ENCODE measurements at regions not wholly inside any gene's neighbourhood (a gene's known extent, or its start where the extent isn't known, plus 50 kb on each side); places are given as distances from the start of the nearest gene placed in this dataset.
"Not testable (repeated sequence)": the region's sequence is repeated elsewhere in the genome, so short reads cannot be mapped to it uniquely, and the experiment has no call there.

DNA sequence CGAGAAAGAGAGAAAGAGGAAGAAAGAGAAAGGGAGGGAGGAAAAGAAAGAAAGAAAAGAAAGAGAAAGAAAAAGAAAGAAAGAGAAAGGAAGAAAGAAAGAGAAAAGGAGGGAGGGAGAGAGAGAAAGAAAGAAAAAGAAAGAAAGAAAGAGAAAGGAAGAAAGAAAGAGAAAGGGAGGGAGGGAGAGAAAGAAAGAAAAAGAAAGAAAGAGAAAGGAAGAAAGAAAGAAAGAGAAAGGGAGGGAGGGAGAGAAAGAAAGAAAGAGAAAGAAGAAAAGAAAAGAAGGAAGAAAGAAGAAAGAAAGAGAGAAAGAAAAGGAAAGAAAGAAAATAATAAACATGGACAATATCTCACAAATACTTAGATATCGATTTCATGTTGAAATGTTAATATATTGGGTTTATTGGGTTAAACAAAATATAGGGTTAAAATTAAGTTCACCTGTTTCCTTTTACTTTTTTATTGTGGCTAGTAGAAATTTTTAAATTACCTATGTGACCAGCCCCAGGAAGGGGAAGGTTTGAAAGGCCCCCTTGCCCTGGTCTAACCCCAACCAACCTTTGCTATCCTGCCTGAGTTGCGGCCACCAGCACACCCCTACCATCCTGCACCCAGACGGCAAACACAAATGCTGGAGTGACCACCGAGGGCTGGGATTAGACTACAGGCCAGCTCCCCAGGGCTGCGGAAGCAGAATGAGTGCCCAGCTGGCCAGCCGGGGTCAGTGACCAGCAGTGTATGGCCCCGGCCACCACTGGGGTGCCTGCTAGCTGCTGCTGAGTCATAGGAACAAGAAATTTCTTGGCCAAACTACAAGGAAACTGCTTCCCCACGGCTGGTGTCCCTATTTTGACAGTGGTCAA, 81.0 kb upstream of the FGF3 start:
- in situ Hi-C loops (cut with HindIII; ENCODE audit: low pct_ligation_motif_present, low pct_unique_long_range_greater_than_20kb, low sequenced_read_pairs) = no loop called here
- no peak for DNase-seq

DNA sequence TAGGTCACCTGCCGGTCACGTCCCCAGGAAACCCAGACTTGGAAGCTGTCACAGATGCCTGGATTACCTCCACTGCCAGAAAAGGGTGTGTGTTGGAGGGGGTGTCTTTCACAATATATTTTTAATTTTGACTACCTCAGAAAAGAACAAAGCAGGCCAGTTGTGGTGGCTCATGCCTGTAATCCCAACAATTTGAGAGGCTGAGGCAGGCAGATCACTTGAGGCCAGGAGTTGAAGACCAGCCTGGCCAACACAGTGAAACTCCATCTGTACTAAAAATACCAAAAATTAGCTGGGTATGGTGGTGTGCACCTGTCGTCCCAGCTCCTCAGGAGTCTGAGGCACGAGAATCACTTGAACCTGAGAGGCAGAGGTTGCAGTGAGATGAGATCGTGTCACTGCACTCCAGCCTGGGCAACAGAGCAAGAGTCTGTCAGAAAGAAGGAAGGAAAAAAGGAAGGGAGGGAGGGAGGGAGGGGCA, 81.6 kb upstream of the FGF3 start:
- DNase-seq; in situ Hi-C loops (cut with HindIII; ENCODE audit: low pct_ligation_motif_present, low pct_unique_long_range_greater_than_20kb, low sequenced_read_pairs): not testable (repeated sequence)

DNA sequence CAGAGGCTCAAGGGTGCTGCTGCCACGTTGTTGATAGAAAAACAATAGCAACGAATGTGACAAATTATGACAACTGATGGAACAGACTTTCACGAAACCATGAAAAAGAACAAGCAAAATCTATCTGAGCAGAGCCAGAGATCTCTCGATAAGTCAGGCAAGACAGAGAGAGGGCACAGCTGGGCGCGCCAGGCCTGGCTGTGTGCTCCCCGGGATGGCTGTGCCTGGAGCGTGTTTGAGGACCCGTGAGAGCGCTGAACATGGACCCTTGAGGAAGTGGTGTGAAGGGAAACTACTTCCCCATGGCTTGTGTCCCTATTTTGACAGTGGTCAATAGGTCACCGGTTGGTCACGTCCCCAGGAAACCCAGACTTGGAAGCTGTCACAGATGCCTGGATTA, 83.1 kb upstream of the FGF3 start:
- DNase-seq = no peak
- in situ Hi-C loops (cut with HindIII; ENCODE audit: low pct_ligation_motif_present, low pct_unique_long_range_greater_than_20kb, low sequenced_read_pairs) = no loop called here

DNA sequence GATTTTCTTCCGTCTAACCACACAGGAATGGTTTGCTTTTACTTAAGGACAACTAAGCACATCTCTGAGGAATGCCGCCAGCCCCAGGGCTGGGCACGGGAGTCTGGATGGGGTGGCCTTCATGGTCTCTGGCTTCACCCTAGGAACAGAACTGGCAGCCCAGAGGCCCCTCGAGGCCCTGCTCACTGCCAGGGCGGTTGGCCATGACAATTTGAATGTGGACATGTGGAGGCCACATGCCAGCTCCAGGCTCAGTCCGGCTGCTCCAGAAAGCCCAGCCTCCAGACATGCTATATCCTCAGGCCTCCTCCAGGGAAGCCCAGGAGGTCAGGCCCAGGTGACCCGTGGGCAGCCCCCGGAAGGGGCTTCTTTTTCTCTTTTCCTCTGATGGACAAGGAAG, 84.0 kb upstream of the FGF3 start:
- no peak for DNase-seq
- in situ Hi-C loops (cut with HindIII; ENCODE audit: low pct_ligation_motif_present, low pct_unique_long_range_greater_than_20kb, low sequenced_read_pairs) = no loop called here

DNA sequence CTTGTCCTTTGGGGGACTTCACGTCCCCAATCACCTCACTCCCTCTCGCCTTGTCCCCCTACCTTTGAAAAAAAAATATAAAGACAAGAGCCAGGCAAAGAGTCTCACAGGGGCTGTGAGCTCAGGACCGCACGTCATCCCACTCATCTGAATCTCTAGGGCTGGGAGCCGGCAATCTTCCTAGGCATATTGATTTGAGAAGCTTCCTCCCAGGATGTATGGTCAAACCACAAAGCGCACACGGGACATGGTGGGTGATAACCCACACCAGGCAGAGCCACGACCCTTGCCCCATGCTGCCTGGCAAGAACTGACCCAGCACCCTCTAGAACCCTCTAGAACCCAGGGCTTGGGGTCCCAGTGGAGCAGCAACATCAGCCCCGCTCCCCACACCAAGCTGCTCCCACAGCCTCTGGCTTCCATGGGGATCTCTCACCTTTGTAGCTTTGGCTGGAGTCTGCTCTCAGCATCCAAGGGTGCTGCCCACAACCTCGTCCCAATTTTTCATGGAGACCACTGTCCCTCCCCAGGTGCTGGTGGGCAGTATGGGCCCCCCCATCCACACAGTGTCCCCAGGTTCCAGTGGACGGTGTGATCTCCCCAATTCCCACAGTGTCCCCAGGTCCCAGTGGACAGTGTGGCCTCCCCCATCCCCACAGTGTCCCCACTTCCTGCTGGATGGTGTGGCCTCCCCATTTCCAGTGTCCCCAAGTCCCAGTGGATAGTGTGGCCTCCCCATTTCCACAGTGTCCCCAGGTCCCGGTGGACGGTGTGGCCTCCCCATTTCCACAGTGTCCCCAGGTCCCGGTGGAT, 85.2 kb upstream of the FGF3 start:
- DNase-seq = no peak
- in situ Hi-C loops (cut with HindIII; ENCODE audit: low pct_ligation_motif_present, low pct_unique_long_range_greater_than_20kb, low sequenced_read_pairs) = no loop called here

DNA sequence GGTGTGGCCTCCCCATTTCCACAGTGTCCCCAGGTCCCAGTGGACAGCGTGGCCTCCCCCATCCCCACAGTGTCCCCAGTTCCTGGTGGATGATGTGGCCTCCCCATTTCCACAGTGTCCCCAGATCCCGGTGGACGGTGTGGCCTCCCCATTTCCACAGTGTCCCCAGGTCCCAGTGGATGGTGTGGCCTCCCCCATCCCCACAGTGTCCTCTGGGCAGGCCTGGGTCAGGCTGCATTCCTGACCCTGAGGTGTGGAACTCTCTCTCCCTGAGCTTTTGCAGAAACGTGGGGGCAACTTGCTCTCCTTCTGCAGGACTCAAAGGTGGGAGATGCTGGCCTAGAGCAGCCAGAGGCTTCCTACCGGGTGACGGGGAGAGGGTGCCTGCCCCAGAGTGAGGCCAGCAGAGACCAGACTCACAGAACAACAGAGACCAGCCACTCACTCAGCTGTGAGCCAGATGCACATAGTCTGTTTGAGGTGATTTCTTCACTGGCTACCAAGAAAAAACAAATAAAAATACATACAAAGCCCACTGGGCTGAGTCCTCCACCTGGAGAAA, 85.8 kb upstream of the FGF3 start:
- in situ Hi-C loops (cut with HindIII; ENCODE audit: low pct_ligation_motif_present, low pct_unique_long_range_greater_than_20kb, low sequenced_read_pairs) = no loop called here
- no peak for DNase-seq

DNA sequence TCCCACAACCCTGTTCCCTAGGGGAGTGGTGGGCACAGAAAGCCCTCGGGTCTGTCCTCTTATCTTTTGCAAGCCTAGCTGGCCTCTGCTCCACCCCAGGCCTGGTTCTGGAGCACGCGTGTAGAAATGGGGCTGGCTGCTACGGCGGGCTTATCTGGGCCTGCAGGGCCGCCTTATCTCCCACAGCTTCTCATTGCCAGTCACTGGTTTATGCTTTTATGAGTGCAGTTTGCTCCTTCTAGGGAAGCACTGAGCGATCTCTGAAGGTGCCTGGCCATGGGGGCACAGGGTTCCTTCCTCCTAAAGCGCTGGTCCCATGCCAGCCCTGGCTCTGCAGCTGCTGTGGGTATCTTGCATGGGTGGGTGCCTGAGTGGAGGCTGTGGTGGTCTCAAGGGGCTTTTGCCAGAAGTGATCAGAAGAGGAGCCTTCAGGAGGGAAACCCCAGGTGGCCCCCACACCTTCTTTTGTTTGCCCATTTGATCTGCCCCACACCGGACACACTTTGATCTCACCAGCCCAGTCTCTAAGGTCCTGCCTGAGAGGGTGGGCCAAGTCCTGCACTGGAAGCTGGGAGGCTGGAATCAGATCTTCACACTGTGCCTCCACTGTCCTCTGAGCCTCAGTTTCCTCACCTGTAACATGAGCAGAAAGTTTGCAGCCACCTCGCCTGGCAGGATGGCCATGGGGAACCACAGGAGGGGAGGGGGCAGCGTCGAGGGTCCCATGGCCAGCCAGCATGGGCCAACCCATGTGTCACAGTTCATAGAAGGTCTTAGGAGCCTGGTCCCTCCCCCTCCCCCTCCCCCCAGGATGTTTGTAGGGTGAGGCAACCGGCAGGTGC, 86.6 kb upstream of the FGF3 start:
- DNase-seq = no peak
- in situ Hi-C loops (cut with HindIII; ENCODE audit: low pct_ligation_motif_present, low pct_unique_long_range_greater_than_20kb, low sequenced_read_pairs) = no loop called here

DNA sequence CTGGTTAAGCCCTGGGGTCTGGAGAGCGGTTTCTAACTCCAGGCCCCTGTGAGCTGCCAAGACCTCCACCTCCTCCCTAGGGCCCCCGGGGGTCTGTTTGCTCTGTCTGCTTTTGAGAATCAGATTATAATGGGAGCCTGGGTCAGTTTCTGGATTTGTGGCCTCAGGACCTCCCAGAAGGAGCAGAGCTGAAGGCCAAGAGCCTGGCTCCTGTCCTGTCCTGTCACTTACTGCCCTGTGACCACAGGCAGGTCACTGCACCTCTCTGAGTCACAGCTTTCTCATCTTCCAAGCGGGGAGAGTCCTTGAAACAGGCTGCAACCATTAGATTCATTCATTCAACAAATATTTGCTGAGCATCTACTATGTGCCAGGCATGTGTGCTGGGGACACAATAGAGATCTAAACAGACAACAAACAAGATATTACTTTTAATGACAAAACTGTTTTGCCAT, 87.3 kb upstream of the FGF3 start:
- DNase-seq = no peak
- in situ Hi-C loops (cut with HindIII; ENCODE audit: low pct_ligation_motif_present, low pct_unique_long_range_greater_than_20kb, low sequenced_read_pairs) = no loop called here

DNA sequence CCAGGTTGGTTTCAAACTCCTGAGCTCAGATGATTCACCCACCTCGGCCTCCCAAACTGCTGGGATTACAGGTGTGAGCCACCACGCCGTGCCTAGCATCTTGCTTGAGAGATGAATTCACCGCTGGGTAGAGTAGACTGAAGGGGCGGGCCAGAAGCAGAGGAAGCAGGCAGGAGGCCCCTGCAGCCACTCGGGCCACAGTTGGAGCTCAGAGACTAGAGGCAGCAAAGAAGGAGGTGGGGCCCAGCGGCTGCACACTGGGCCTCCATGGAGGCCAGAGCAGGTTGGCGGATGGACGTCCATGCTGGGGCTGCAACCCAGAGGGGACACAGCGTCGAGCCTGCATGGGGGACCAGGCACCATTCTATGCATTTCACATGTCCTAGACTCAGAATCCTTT, 88.4 kb upstream of the FGF3 start:
- DNase-seq = no peak

DNA sequence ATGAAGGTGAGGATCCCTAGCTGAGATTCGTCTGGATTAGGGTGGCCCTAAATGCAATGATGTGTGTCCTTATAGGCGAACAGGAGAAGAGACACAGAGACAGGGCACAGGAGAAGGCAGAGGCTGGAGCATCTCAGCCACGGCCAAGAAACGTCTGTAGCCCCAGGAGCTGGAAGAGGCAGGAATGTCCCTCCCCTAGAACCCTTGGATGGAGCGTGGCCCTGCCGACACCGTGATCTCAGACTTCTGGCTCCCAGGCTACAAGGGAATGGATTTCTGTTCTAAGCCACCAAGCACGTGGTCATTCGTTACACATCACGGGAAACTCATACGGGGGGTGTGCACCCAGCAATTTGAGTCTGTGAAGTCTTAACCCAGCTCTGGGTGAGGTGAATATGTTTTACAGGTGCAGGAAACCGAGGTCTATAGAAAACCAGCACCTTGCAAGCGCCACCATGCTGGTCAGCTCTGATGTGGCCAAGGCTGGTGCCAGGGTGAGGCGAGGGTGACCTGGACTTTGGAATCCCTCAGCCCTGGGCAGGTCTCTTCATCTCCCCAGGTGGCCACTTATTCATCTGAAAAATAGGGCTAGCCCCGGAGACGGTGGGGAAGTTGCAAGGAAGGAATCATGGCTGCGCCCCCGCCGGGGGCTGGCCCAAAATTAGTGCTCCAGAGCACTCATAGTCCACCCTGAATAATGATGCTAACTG, 89.5 kb upstream of the FGF3 start:
- in situ Hi-C loops (cut with HindIII; ENCODE audit: low pct_ligation_motif_present, low pct_unique_long_range_greater_than_20kb, low sequenced_read_pairs) = no loop called here

More for the DNA sequence above, 88.4 kb upstream of the FGF3 start:
- in situ Hi-C loops (cut with HindIII; ENCODE audit: low pct_ligation_motif_present, low pct_unique_long_range_greater_than_20kb, low sequenced_read_pairs) = no loop called here

DNA sequence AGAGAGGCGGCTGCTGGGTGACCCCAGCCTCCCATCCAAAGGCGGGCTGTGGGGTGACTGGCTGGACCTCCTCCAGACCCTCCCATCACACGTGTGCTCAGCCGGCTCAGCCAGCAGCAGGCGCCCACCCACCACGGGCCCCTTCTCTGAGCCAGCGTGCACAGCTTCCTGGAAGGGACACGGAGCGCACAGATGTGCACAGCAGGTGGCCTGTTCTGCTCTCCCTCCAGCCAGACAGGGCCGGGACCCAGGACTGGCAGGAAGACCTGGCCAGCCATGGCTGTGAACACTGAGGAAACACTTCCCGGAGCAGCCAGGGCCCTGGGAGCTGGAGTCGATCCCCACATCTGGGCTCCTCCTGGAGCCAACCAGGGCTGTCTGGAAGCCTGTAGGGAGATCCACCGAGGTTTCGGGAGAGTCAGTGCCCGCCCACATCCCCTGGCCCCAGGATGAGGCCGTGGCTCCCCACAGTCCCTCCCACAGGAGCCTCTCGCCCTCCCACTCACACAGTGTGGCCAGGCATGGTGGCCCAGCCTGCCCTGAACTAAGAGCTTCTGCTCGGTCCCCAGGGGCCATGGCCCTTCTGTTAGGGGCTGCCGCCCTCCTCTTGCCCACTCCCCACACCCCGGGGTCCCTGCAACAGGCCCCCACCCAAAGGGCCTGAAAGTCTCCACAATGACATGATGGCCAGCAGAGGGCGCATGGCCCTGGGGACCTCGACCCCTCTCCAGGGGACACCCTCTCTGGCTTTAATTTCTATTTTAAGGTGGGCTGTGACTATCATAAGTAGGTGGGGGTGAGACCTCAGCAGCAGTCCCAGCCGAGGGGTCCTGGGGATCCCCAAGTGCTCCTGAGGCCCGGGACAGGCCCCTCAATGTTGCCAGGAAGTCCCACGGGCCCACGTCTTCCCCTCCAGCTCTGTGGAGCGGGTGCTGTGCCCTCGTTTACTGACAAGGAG, 90.6 kb upstream of the FGF3 start:
- in situ Hi-C loops (cut with HindIII; ENCODE audit: low pct_ligation_motif_present, low pct_unique_long_range_greater_than_20kb, low sequenced_read_pairs) = no loop called here

More for the DNA sequence above, 89.5 kb upstream of the FGF3 start:
- no peak for DNase-seq

DNA sequence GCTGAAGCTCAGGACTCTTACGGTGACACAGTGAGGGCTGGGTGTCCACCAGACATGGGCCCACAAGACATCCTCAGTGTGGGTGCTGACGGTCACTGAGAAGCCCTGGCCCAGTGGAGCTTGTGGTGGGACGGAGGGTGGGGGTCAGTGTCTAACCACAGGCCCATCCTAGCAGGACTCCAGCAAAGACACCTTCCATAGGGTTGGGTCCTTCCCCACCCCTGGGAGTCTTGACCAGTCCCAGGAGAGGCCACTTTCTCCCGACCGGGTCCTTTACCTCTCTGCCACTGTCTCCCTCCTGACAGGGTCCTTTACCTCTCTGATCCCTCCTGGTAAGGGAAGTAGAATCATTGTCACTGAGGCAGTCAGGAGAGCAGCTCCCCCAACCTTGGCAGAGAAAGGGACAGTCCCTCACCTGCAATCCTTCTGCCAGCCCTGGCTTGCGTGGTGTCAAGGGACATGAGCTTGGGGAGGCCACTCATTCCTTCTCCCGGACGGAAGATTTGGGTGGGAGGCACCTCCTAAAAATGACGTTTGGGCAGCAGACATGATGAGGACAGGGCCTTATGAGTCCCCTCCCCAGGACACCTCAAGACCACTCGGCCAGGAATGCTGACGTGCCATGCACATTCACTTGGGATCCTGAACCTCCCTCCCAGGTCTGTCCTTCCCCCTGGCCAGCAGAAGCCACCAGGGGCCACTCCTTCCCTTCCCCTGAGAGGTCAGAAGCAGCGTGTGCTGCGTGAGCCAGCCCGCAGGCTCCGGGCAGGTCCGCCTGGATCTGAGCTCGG, 91.5 kb upstream of the FGF3 start:
- in situ Hi-C loops (cut with HindIII; ENCODE audit: low pct_ligation_motif_present, low pct_unique_long_range_greater_than_20kb, low sequenced_read_pairs) = no loop called here

More for the DNA sequence above, 90.6 kb upstream of the FGF3 start:
- no peak for DNase-seq

DNA sequence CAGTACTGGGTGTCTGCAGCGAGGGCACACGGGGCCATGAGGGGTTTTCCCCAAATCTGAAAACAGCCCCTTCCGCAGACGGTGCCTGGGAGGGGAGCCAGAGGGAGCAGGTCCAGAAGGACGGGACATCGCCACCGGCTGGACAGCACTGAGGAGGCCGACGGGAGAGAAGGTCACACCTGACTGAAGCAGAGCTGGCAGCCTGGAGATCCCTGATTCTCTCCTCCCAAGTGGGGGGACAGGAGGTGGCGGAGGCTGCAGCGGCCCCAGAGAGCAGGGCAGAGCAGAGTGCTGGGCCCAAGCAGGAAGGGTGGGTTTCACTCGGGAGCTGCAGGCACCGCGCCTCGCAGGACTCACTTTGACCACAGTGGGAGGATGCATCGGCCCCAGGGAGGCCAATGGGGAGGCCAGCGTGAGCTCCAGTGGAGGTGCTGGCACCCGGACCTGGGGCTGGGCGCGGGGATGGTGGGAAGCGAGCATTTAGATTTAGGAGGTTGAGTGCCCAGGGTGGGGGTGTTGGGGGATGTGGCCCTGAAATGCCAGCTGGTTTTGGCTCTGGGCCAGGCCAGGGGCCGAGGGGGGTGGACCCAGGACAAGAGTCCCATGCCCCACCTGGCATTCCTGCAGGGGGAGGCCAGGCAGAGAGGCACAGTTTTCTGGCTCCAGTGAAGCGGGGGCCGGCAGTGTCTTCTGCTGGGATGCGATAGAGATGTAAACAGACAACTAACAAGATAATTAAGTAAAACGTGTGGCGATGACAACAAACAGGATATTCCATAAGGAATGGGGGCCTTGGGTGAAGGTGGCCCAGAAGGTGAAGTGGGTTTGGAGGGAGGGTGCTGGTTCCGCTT, 92.3 kb upstream of the FGF3 start:
- in situ Hi-C loops (cut with HindIII; ENCODE audit: low pct_ligation_motif_present, low pct_unique_long_range_greater_than_20kb, low sequenced_read_pairs) = no loop called here
- no peak for DNase-seq

More for the DNA sequence above, 91.5 kb upstream of the FGF3 start:
- DNase-seq = no peak

DNA sequence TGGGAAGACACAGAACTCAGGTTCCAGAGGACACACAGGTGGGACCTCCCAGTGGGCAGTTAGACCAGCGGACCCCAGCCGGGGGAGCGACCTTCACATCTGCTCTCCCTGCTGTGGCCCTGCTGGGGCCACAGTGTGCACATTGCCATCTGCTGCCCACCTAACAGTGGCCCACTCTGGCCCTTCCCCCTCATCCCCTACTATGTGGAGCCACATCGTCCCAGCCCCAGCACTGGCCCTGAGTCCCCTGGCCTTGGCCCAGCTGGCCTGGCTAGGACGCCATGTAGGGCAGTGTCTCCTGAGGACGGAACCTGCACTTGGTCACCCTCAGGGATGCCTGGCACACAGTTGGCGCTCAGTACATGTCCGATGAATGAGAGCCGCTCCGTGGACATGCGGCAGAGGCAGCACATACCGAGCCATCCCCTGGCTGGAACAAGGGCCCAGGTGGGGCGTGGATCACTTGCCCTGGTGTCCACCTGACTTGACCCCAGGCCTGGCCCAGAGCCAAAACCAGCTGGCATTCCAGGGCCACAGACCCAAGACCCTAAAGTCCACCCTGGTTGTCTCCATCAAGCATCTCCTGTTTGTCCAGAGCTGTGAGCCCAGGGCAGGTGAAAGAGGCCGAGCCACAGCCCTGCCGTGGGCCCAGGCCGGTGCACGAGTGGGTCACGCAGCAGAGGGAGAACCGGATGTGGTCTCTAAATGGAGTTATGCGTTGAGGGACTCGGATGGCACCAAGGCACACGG, 93.1 kb upstream of the FGF3 start:
- in situ Hi-C loops (cut with HindIII; ENCODE audit: low pct_ligation_motif_present, low pct_unique_long_range_greater_than_20kb, low sequenced_read_pairs) = no loop called here
- DNase-seq = no peak

Data from ACHN (cell line).